HUES6 (cell line): ENCODE measurements at regions not wholly inside any gene's neighbourhood (a gene's known extent, or its start where the extent isn't known, plus 50 kb on each side); places are given as distances from the start of the nearest gene placed in this dataset.

Source experiments
- H3K27ac ChIP-seq: 2 replicates; pipeline ENCODE4 v1.7.0; 2013; ENCODE audit warnings: low read depth, mild to moderate bottlenecking, low read length, inconsistent platforms
- H3K27me3 ChIP-seq: 2 replicates; pipeline ENCODE4 v1.6.1; 2013; ENCODE audit warnings: low read length; ENCODE audit not compliant: control insufficient read depth, insufficient read depth
- H3K36me3 ChIP-seq: 2 replicates; pipeline ENCODE4 v1.6.1; 2013; ENCODE audit warnings: low read length; ENCODE audit not compliant: control insufficient read depth, insufficient read depth
- H3K4me1 ChIP-seq: 2 replicates; pipeline ENCODE4 v1.6.1; 2013; ENCODE audit warnings: low read length; ENCODE audit not compliant: control insufficient read depth, insufficient read depth
- H3K4me3 ChIP-seq: 2 replicates; pipeline ENCODE4 v1.5.1; 2013; ENCODE audit warnings: low read depth, low read length
- H3K9ac ChIP-seq: one replicate; pipeline ENCODE4 v1.6.1; 2013; ENCODE audit warnings: mild to moderate bottlenecking, low read length
- H3K9me3 ChIP-seq: 2 replicates; pipeline ENCODE4 v1.6.1; 2013; ENCODE audit warnings: low read depth, low read length; ENCODE audit not compliant: control insufficient read depth, insufficient read depth

GRCh38 chr11:134801570-134801969 lies 389.5 kb upstream of the B3GAT1 start:
- Histone ChIP-seq H3K9ac (no peak overlapping the region), H3K27ac (no peak overlapping the region), H3K4me3 (no peak overlapping the region), H3K4me1 (peaks cover 17% of the 10 kb centered on the region), H3K9me3 (no peaks in the 10 kb centered on the region), H3K27me3 (peaks cover 5% of the 10 kb centered on the region; the same call in 1 of the 2 replicates), H3K36me3 (no peaks in the 10 kb centered on the region)

GRCh38 chr11:134800826-134801225 lies 388.8 kb upstream of the B3GAT1 start:
- no peak overlapping the region for H3K9ac ChIP-seq
- H3K4me3 ChIP-seq = no peak overlapping the region
- H3K4me1 ChIP-seq = peaks cover 17% of the 10 kb centered on the region
- H3K27ac ChIP-seq = no peak overlapping the region
- no peaks in the 10 kb centered on the region for H3K36me3 ChIP-seq
- 0 out of 2 replicates have a peak, but pooled peaks cover 2% of the 10 kb centered on the region for H3K27me3 ChIP-seq
- no peaks in the 10 kb centered on the region for H3K9me3 ChIP-seq

- Histone ChIP-seq H3K9me3 (no peaks in the 10 kb centered on the region), H3K9ac (no peak overlapping the region), H3K4me1 (peaks cover 17% of the 10 kb centered on the region), H3K4me3 (no peak overlapping the region), H3K36me3 (no peaks in the 10 kb centered on the region), H3K27me3 (0 out of 2 replicates have a peak, but pooled peaks cover 2% of the 10 kb centered on the region), H3K27ac (no peak overlapping the region)
These were observed 388.1 kb upstream of the B3GAT1 start for GRCh38 chr11:134800130-134800529.

- Histone ChIP-seq H3K9me3 (no peaks in the 10 kb centered on the region), H3K27me3 (0 out of 2 replicates have a peak, but pooled peaks cover 2% of the 10 kb centered on the region), H3K9ac (no peak overlapping the region), H3K27ac (no peak overlapping the region), H3K4me1 (peaks cover 17% of the 10 kb centered on the region), H3K4me3 (no peak overlapping the region), H3K36me3 (no peaks in the 10 kb centered on the region)
These were observed 387.3 kb upstream of the B3GAT1 start for GRCh38 chr11:134799386-134799785.

DNA sequence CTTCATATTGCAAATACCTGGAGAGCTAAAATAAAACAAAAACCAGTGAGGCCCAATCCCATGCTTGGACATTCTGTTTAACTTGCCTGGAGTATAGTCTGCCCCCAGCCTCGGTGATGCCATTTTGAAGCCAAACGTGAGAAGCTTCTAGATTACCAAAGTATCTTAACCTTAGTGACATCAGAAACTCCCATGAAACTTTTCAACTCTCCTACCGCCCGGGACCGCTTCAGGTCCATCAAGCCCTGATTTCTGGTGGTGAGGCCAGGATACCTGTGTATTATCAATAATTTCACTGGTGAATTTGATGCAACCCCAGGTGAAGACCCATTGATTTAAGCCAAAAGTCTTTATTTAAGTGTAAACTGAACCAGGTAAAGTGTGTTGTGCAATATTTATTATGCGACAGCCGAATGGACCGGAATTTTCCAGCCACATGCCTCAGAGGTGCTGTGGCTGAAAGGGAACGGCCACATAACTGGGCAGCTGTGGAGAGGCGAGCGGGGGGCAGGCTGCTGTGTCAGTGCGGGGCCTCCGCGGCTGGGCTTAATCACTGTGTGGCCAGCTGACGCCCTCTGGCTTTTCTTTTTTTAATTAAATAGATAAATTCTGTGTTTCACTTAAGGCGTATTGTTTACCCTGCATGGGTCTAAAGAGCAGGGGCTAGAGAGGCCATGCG lies 385.5 kb upstream of the B3GAT1 start:
- Histone ChIP-seq H3K9ac (no peak overlapping the region), H3K27ac (no peak overlapping the region), H3K36me3 (no peaks in the 10 kb centered on the region), H3K27me3 (0 out of 2 replicates have a peak, but pooled peaks cover 2% of the 10 kb centered on the region), H3K9me3 (no peaks in the 10 kb centered on the region), H3K4me3 (no peak overlapping the region), H3K4me1 (peaks cover 17% of the 10 kb centered on the region)

DNA sequence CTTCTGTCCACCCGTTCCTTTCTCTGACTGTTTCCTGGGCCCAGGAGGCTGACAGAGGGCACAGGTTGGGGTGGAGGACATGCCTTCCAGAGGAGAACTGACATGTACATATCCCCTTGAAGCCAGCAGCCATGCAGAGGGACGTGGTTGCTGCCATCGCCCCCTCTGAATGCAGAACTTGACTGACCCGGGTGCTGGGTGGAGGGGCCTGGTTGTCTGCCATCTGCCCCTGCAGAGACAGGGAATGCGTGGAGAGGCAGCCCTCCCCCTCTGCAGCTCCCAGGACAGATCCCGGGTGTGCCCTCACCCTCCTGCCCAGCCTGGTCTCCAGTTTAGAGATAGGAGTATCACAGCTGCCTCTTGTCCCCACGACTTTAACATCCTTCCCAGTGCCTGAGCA lies 383.0 kb upstream of the B3GAT1 start:
- Histone ChIP-seq H3K27ac (no peak overlapping the region), H3K4me3 (no peak overlapping the region), H3K36me3 (no peaks in the 10 kb centered on the region), H3K4me1 (no peaks in the 10 kb centered on the region), H3K27me3 (no peaks in the 10 kb centered on the region), H3K9ac (no peak overlapping the region), H3K9me3 (no peaks in the 10 kb centered on the region)

- Histone ChIP-seq H3K4me3 (no peak overlapping the region), H3K4me1 (no peaks in the 10 kb centered on the region), H3K9ac (no peak overlapping the region), H3K9me3 (no peaks in the 10 kb centered on the region), H3K27ac (no peak overlapping the region), H3K27me3 (no peaks in the 10 kb centered on the region), H3K36me3 (no peaks in the 10 kb centered on the region)
These were observed 382.1 kb upstream of the B3GAT1 start for GRCh38 chr11:134794192-134794591.

DNA sequence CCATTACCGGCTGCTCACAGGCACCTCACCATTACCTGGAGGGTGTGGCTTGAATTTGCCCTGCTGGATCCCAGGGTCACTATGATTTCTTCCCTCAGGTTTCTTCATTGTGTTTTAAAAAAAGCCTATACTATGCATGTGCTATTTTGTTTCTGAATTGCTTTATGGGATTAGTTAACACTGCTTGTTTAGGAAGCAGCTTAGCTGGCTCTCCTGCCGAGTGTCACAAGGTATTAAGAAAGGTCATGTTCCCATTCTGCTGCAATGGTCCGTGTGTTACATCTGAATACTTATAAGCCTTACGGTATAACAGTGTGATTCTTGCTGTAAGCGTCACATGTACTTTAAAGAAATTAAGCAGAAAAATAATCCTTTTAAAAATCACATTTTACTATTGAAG lies 380.6 kb upstream of the B3GAT1 start:
- Histone ChIP-seq H3K4me1 (no peaks in the 10 kb centered on the region), H3K36me3 (no peaks in the 10 kb centered on the region), H3K9ac (no peak overlapping the region), H3K4me3 (no peak overlapping the region), H3K27me3 (no peaks in the 10 kb centered on the region), H3K9me3 (no peaks in the 10 kb centered on the region), H3K27ac (no peak overlapping the region)

- Histone ChIP-seq H3K27me3 (no peaks in the 10 kb centered on the region), H3K9ac (no peak overlapping the region), H3K9me3 (no peaks in the 10 kb centered on the region), H3K4me3 (no peak overlapping the region), H3K27ac (no peak overlapping the region), H3K4me1 (no peaks in the 10 kb centered on the region), H3K36me3 (no peaks in the 10 kb centered on the region)
These were observed 380.0 kb upstream of the B3GAT1 start for GRCh38 chr11:134792044-134792443.

DNA sequence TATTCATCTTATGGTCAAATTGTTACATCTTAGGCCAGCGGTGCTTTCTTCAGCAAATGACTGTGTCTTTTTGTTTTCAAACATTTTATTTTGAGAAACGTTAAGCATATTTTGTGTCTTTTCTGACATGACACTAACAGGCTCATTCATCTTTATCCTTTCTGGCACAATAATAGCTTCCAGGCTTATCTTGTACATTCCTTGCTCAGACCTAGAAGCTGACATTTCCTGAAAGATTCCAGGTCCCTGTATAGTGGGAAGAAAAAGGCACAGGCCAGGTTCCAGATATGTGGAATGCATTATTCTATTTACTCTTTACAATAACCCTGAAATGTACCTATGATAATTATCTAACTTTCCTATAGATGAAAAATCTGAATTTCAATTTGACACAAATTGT lies 379.1 kb upstream of the B3GAT1 start:
- Histone ChIP-seq H3K9ac (no peak overlapping the region), H3K27ac (no peak overlapping the region), H3K9me3 (no peaks in the 10 kb centered on the region), H3K4me3 (no peak overlapping the region), H3K27me3 (no peaks in the 10 kb centered on the region), H3K36me3 (no peaks in the 10 kb centered on the region), H3K4me1 (no peaks in the 10 kb centered on the region)

GRCh38 chr11:134789104-134789503 lies 377.1 kb upstream of the B3GAT1 start:
- no peak overlapping the region for H3K27ac ChIP-seq
- no peaks in the 10 kb centered on the region for H3K36me3 ChIP-seq
- no peaks in the 10 kb centered on the region for H3K4me1 ChIP-seq
- no peaks in the 10 kb centered on the region for H3K9me3 ChIP-seq
- no peaks in the 10 kb centered on the region for H3K27me3 ChIP-seq
- H3K9ac ChIP-seq = no peak overlapping the region
- no peak overlapping the region for H3K4me3 ChIP-seq
